HG03521 (cell line): ENCODE measurements at regions not wholly inside any gene's neighbourhood (a gene's known extent, or its start where the extent isn't known, plus 50 kb on each side); places are given as distances from the start of the nearest gene placed in this dataset.

ENCODE experiments used
- ATAC-seq: cut with Tn5 transposase; IDR thresholded peaks from one replicate; pipeline ENCODE4 v1.9.1; 2021; ENCODE audit warnings: mild to moderate bottlenecking, moderate library complexity; ENCODE audit not compliant: unreplicated experiment

- ATAC-seq = no peak
These were observed 216.9 kb upstream of the GSE1 start for GRCh38 chr16:85395913-85396878.

GRCh38 chr16:85396879-85397871, 215.9 kb upstream of the GSE1 start:
- ATAC-seq = no peak

GRCh38 chr16:85398050-85398451, 215.1 kb upstream of the GSE1 start:
- no peak for ATAC-seq

- ATAC-seq = no peak
These were observed 214.2 kb upstream of the GSE1 start for GRCh38 chr16:85398688-85399582.

- no peak for ATAC-seq
These were observed 213.4 kb upstream of the GSE1 start for GRCh38 chr16:85399583-85400284.

GRCh38 chr16:85400305-85401205, 212.6 kb upstream of the GSE1 start:
- ATAC-seq = no peak

GRCh38 chr16:85401370-85401916, 211.7 kb upstream of the GSE1 start:
- ATAC-seq = no peak

- ATAC-seq = no peak
These were observed 211.0 kb upstream of the GSE1 start for GRCh38 chr16:85401917-85402766.

GRCh38 chr16:85402910-85403692, 210.0 kb upstream of the GSE1 start:
- ATAC-seq = no peak

- ATAC-seq = no peak
These were observed 209.4 kb upstream of the GSE1 start for GRCh38 chr16:85403693-85404092.

GRCh38 chr16:85412911-85413520, 200.1 kb upstream of the GSE1 start:
- no peak for ATAC-seq

GRCh38 chr16:85413691-85414663, 199.1 kb upstream of the GSE1 start:
- no peak for ATAC-seq

GRCh38 chr16:85415196-85416090, 197.7 kb upstream of the GSE1 start:
- no peak for ATAC-seq
